Activated T-helper 2 cell treated with anti-CD3 and anti-CD28 coated beads, Interferon-gamma antibody, Interleukin-2, Interleukin-4, amounts not matched to agents 10 μg/mL and 5 μg/mL and 100 μg/mL, durations not matched to agents 14 hours and 24 hours and 36 hours (primary cell): ENCODE measurements at regions not wholly inside any gene's neighbourhood (a gene's known extent, or its start where the extent isn't known, plus 50 kb on each side); places are given as distances from the start of the nearest gene placed in this dataset.

Source experiments
- DNase-seq: peaks from one replicate; pipeline ENCODE4 v3.0.0; 2021; ENCODE audit warnings: low spot score
- H3K27ac Mint-ChIP-seq: one replicate; pipeline ENCODE4 v1.8.0; 2021; ENCODE audit warnings: mixed read lengths
- H3K27me3 Mint-ChIP-seq: one replicate; pipeline ENCODE4 v1.8.0; 2021; ENCODE audit warnings: low read depth, mixed read lengths
- H3K36me3 Mint-ChIP-seq: one replicate; pipeline ENCODE4 v1.8.0; 2021; ENCODE audit warnings: low read depth, mixed read lengths
- H3K4me1 Mint-ChIP-seq: one replicate; pipeline ENCODE4 v1.8.0; 2021; ENCODE audit warnings: low read depth, mixed read lengths
- H3K4me3 Mint-ChIP-seq: one replicate; pipeline ENCODE4 v1.8.0; 2021; ENCODE audit warnings: low read depth, mild to moderate bottlenecking, moderate library complexity, mixed read lengths
- H3K9me3 Mint-ChIP-seq: one replicate; pipeline ENCODE4 v1.8.0; 2021; ENCODE audit warnings: mixed read lengths
- intact Hi-C: fragments of 100-400 bp; cut with micrococcal nuclease; formaldehyde crosslinking; loops from one replicate; pipeline ENCODE4 v1.15.1; 2023

DNA sequence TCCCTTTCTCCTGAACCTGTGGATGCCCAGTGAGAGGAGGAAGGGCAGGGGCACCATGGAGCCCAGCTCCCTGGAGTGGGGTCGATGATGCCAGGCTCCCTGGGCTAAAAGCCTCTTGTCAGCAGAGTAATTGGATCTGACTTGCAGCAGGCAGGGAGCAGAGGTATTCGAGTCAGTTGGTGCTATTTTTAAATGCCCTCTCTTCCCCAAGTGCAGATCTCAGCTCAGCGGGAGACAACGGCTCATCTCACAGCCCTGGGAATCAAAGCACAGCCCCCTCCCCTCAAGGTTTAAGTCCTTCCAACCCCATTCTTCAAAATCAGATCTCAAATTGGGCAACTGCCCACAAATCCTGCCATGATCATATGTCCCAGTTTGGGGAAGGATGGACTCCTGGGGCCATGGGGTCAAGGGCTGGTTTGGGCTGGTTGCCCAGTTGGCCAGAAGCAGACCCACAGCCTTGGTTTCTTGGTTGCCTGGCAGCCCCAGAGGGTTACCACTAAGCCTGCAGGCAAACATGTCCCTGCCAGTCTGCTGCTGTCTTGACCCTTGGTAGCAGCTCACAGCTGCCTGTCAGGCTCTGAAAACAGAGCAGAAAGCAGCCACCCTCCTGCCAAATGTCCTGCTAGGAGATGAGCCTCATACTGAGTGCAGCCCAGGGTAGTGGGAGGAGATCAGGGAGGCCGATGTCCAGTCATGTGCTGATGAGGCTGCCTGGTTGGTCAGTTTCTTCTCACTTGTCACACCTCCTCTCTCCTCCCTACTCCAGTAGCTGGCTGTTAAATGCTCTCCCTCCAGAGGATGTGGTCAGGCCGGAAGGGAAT lies 244.9 kb downstream of the LOXHD1 start:
- Mint-ChIP-seq H3K27ac (no peak overlapping the region), H3K4me1 (peaks cover 6% of the 10 kb centered on the region), H3K9me3 (no peaks in the 10 kb centered on the region), H3K27me3 (peaks cover 3% of the 10 kb centered on the region), H3K36me3 (no peaks in the 10 kb centered on the region), H3K4me3 (no peak overlapping the region)
- intact Hi-C loops, result no loop called here
- DNase-seq, result no peak

DNA sequence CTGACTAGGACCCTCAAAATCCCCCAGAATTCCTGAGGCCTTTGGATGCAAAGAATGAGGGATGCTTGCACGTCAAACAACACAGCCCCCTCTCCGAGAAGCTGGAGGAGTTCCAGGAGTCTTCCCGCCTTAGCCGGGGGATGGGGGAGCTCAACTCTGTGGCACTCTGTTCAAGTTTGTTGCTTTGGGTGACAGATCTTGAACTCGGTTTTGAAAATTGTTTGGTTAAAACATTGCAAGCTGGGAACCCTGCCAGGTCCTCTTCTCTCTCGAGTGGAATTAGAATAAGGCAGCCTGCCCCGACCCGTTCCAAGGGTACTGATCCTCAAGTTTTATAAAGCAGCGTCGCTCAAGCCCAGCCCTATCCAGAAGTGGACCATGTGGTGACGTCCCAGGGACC lies 244.1 kb downstream of the LOXHD1 start:
- intact Hi-C loops, result no loop called here
- no peak overlapping the region for H3K4me3 Mint-ChIP-seq
- H3K27ac Mint-ChIP-seq, result no peak overlapping the region
- no peaks in the 10 kb centered on the region for H3K36me3 Mint-ChIP-seq
- no peak for DNase-seq
- H3K4me1 Mint-ChIP-seq, result peaks cover 1% of the 10 kb centered on the region
- no peaks in the 10 kb centered on the region for H3K9me3 Mint-ChIP-seq
- H3K27me3 Mint-ChIP-seq, result no peaks in the 10 kb centered on the region

DNA sequence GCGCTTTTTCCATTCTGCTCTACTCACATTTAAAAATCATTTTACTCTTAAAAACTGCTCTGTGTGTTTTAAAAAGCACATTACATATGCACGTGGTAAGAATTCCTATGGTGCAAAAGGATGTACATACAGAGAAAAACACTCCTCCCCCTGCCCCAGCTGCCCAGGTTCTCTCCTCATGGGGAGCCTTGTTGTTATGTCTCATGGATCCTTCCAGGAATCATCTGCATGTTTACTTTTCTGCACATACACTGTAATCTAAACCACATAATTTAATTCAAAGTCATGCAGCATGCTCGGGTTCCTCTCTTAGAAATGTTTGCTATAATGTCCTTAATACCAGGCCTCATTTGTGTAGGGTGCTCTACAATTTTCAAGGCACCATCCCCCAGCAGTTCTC lies 243.3 kb downstream of the LOXHD1 start:
- DNase-seq, result no peak
- no peak overlapping the region for H3K27ac Mint-ChIP-seq
- intact Hi-C loops, result no loop called here
- no peak overlapping the region for H3K4me3 Mint-ChIP-seq
- no peaks in the 10 kb centered on the region for H3K27me3 Mint-ChIP-seq
- H3K4me1 Mint-ChIP-seq, result peaks cover 1% of the 10 kb centered on the region
- no peaks in the 10 kb centered on the region for H3K9me3 Mint-ChIP-seq
- no peaks in the 10 kb centered on the region for H3K36me3 Mint-ChIP-seq

DNA sequence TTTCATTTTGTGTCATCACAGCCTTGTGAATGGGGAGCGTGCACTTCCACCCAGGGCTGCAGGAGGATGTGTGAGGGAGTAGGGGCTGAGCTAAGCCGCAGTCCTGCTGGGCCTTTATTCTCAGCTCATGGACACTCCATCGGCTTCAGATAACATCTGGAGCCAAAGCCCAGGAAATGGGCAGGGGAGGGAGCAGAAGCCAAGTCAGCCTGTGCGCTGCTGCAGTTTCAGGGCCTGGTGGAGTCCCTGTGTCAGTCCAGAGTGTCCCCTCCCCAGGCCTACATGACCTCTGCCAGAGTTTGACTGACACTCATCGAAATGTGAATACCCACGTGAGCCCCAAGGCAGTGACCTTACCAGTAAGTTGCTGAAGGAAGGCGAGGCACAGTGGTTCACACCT lies 242.2 kb downstream of the LOXHD1 start:
- H3K9me3 Mint-ChIP-seq, result no peaks in the 10 kb centered on the region
- H3K36me3 Mint-ChIP-seq, result no peaks in the 10 kb centered on the region
- no peak overlapping the region for H3K4me3 Mint-ChIP-seq
- H3K27me3 Mint-ChIP-seq, result no peaks in the 10 kb centered on the region
- H3K4me1 Mint-ChIP-seq, result peaks cover 1% of the 10 kb centered on the region
- intact Hi-C loops, result no loop called here
- H3K27ac Mint-ChIP-seq, result no peak overlapping the region
- no peak for DNase-seq

DNA sequence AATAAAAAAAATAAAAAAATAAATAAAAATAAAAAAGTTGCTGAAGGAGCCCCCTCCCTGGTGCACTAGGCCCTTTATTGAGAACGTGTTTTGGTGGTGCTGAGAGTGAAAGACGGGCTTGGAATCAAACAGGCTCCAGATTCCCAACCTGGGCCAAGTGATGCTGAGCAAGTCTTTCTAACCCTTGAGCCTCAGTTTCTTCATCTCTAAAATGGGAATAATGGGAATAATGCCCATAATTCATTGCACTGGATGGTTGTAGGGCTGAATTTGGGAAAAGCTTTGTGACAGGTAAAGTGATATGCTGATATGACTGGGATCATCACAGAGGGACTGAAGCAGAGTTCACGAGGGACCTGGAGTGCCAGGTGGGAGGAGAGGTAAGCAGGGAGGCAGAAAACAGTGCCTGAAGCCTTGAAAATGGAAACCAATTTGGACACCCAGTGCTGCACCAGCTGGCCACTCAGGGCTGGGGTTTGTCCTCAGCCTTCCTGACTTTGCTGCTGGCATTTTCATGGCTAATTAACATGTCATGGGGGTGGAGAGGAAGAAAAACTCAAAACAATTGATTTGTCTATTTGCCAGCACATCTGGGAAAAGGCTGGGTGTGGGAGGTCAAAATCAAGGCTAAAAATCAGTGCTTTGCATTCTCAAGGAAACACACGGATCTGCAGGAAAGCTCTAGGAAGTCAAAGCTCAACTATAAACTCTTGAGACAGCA lies 241.3 kb downstream of the LOXHD1 start:
- H3K4me1 Mint-ChIP-seq, result peaks cover 1% of the 10 kb centered on the region
- H3K36me3 Mint-ChIP-seq, result no peaks in the 10 kb centered on the region
- no peak for DNase-seq
- H3K9me3 Mint-ChIP-seq, result no peaks in the 10 kb centered on the region
- intact Hi-C loops, result no loop called here
- no peak overlapping the region for H3K4me3 Mint-ChIP-seq
- no peak overlapping the region for H3K27ac Mint-ChIP-seq
- H3K27me3 Mint-ChIP-seq, result no peaks in the 10 kb centered on the region

DNA sequence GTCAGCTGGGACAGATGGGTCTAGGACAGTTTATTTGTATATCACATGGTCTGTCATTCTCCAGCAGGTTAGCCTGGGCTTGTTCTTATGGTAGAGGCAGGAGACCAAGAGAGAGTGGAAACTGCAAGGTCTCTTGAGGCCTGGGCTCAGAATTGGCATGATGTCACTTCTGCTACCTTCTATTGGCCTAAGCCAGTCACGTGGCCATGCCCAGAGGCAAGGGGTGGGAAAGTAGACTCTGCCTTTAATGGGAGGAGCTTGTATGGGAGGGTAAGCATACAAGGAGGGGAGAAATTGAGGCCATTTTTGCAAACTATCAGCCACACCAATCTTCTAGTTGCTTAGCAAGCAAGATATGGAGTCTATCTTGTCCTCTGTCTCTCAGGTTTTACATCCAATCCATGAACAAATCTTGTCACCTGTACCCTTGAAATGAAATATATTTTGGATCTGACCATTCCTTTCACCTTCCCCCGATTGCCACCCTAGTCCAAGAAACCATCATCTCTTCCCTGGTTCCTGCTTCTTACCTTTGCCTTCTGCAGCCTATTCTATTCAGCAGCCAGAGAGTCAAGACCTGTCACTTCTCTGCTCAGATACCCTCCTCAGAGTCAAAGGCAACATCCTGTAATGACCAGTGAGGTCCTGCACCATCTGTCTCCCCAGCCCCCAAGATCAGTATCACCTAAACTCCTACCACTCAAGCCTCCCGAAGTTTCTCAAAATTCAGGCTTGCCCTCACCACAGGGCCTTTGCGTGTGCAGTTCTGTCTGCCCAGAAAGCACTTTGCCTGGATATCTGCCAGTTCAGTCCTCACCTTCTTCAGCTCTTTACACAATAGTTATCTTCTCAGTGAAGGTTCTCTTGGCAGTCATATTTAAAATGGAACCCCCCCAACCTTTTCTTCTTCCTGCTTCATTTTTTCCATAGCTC lies 240.0 kb downstream of the LOXHD1 start:
- intact Hi-C loops, result no loop called here
- Mint-ChIP-seq H3K4me1 (peaks cover 1% of the 10 kb centered on the region), H3K36me3 (no peaks in the 10 kb centered on the region), H3K9me3 (no peaks in the 10 kb centered on the region), H3K4me3 (no peak overlapping the region), H3K27ac (no peak overlapping the region), H3K27me3 (no peaks in the 10 kb centered on the region)
- DNase-seq, result no peak

DNA sequence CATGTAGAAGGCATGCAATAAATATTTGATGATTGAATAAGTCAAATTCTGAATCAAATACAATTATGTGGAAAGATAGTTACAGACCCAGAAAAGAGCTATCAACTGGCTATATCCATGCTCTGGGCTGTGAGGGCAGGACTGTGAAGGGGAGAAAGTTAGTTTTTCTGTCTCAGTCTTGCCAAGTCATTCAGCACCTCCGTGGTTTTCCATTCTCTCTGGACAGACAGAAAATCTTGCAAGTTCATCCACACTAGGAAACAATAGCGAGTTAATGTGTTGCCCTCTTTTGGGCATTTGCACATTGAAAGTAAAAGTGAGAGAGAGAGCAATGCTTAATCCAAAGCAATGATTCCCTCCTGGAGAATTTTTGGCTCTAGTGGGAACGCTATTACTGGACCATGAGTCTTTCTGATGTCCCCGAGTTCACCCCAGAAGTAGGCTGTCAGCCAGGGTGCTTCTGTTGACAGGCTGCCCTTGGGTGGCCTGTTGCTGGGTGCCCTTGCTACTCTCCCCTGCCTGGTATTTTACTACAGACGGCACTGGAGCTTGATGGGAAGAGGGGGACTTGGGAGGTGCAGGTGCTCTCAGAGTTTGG lies 238.3 kb downstream of the LOXHD1 start:
- H3K36me3 Mint-ChIP-seq, result no peaks in the 10 kb centered on the region
- no peaks in the 10 kb centered on the region for H3K9me3 Mint-ChIP-seq
- DNase-seq, result no peak
- H3K4me1 Mint-ChIP-seq, result peaks cover 1% of the 10 kb centered on the region
- H3K27ac Mint-ChIP-seq, result no peak overlapping the region
- no peaks in the 10 kb centered on the region for H3K27me3 Mint-ChIP-seq
- H3K4me3 Mint-ChIP-seq, result no peak overlapping the region
- intact Hi-C loops, result no loop called here

DNA sequence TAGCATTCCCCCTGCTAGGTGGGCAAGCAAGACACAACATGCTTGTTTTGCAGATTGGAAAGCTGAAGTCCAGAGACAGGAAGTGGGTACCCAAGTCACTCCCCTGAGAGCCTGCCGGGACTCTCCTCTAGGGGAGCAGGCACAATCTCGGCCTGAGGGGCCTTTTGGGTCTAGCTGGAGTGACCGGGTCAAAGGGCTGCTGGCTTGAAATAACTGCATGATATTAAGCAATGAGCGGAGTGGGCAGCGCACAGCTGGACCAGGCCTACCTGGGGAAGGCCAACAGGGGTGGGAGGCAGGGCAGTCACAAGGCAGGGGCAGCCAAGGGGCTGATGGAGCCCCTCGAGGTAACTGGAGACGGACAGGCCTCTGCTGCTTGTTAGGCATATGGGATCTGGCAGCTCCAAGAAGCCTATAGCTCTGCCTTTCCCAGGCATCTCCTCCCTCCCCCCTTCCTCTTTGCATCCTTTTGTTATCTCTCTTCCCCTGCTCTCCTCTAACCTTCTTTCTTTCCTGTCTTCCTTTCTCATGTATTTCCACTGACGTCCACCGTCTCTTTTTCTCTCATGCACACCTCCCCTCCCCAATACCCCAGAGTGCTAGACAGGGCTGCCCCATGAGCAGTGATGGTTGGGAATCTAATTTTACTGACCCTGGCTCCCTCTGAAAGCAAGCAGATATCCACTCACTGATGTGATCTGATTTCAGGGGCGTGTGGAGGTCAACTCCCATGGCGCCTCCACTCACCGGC lies 237.5 kb downstream of the LOXHD1 start:
- H3K9me3 Mint-ChIP-seq, result no peaks in the 10 kb centered on the region
- no peak for DNase-seq
- H3K27ac Mint-ChIP-seq, result no peak overlapping the region
- H3K4me3 Mint-ChIP-seq, result no peak overlapping the region
- H3K4me1 Mint-ChIP-seq, result peaks cover 1% of the 10 kb centered on the region
- H3K36me3 Mint-ChIP-seq, result no peaks in the 10 kb centered on the region
- no peaks in the 10 kb centered on the region for H3K27me3 Mint-ChIP-seq
- intact Hi-C loops, result no loop called here

DNA sequence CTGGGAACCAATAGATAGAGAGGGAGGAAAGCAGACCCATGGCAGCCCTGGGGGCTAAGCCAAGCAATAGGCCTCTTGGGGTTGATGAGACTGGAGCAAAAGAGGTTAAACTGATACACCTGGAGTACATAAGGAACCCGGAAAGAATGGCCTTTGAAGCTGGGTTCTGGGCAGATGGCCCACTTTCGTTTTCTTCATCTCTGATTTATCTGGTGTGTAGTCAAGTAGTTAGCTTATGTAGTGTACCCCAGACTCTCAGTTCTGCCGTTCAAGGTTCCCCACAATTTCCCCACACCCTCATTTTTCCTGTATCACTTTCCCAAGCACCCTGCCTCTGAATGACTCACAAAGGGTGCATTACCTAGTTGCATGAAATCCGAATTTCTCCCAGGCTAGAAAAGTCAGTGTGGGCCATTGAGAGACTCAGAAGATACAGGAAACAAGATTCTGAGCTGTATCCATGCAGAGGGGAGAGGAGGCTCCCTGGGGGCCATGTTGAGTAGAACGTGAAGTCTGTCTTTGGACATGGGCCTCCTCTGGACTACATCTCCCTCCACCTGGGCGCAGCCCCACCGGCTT lies 235.0 kb downstream of the LOXHD1 start:
- Mint-ChIP-seq H3K27ac (no peak overlapping the region), H3K9me3 (no peaks in the 10 kb centered on the region), H3K36me3 (no peaks in the 10 kb centered on the region), H3K4me1 (no peaks in the 10 kb centered on the region), H3K4me3 (no peak overlapping the region), H3K27me3 (no peaks in the 10 kb centered on the region)
- intact Hi-C loops, result no loop called here
- DNase-seq, result no peak

DNA sequence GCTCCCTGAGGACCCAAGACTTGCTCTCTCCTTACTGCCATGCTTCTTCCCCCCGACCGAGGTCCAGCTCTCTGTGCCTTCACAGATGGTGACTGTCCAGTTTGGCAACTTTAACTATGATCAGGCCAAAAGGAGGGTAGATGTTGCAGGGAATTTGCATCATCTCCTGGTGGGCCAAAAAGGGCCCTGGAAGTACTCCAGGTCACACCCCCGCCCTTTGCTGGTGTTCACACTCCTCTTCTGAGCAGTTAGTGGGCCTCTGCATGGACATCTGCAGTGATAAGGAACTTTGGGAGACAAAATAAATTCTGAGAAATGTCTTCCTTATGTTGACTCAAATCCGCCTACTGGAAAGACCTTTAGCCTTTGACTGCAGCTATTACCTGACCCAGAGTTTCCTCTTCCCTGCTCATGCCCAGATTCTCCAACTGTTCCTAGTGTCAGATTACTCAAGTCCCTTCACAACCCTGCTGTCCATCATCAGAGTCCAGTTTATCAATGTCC lies 234.4 kb downstream of the LOXHD1 start:
- no peak for DNase-seq
- Mint-ChIP-seq H3K9me3 (no peaks in the 10 kb centered on the region), H3K27me3 (no peaks in the 10 kb centered on the region), H3K27ac (no peak overlapping the region), H3K36me3 (no peaks in the 10 kb centered on the region), H3K4me3 (no peak overlapping the region), H3K4me1 (no peaks in the 10 kb centered on the region)
- intact Hi-C loops, result no loop called here

DNA sequence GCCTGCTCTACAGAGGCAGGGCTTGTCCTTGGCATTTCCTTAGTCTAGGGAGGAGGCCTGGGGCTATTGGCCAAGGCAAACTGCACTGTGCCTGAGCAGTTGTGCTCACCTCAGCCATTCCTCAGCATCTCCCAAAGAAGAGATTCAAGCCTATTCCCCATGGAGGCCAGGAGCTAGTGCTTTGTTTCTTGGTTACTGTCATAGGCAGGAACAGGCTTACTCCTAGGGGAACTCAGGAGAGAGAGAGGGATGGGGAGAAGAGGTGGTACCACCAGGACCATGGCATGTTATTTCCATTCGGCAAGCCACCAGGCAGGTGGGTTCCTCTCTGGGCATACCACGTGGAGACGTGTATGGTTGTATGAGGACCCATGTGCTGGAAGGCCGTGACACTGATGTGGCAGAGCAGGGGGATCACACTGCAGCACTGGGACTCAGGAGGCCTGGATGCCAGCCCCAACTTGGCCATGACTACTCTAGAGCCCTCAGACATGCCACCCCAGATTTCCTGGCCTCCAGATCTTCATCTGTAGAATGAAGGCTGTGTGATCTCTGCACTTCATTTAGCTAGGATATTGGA lies 233.7 kb downstream of the LOXHD1 start:
- Mint-ChIP-seq H3K36me3 (no peaks in the 10 kb centered on the region), H3K4me1 (no peaks in the 10 kb centered on the region), H3K9me3 (no peaks in the 10 kb centered on the region), H3K27ac (no peak overlapping the region), H3K27me3 (no peaks in the 10 kb centered on the region), H3K4me3 (no peak overlapping the region)
- no peak for DNase-seq
- intact Hi-C loops, result no loop called here
